Neural cell (in vitro differentiated cells): ENCODE measurements at regions not wholly inside any gene's neighbourhood (a gene's known extent, or its start where the extent isn't known, plus 50 kb on each side); places are given as distances from the start of the nearest gene placed in this dataset.
A peak's percentile ranks its signal among the peaks of the same experiment; 100 is the strongest.

Source experiments
- H2AFZ ChIP-seq: fragments of 200-600, 300-800 bp; sonication (generic), shearing (Covaris generic); 2 replicates; pipeline ENCODE4 v1.6.0; 2014; ENCODE audit warnings: low read depth, mild to moderate bottlenecking, antibody characterized with exemption, low read length, moderate library complexity
- H3F3A ChIP-seq: fragments of 200-600 bp; shearing (Covaris generic); 2 replicates; pipeline ENCODE4 v1.6.1; 2016; ENCODE audit warnings: mild to moderate bottlenecking, moderate library complexity, mixed read lengths, antibody characterized with exemption, low read length; ENCODE audit not compliant: insufficient read depth, poor library complexity, severe bottlenecking
- H3K27ac ChIP-seq: fragments of 200-600, 300-800 bp; sonication (generic), shearing (Covaris generic); 2 replicates; pipeline ENCODE4 v1.5.1; 2014; ENCODE audit warnings: mild to moderate bottlenecking, low read length, moderate library complexity
- H3K27me3 ChIP-seq: fragments of 300-800, 200-600 bp; sonication (generic), shearing (Covaris generic); 2 replicates; pipeline ENCODE4 v1.6.0; 2014; ENCODE audit warnings: mild to moderate bottlenecking, low read depth, low read length, moderate library complexity; ENCODE audit not compliant: insufficient read depth
- H3K36me3 ChIP-seq: fragments of 300-800, 200-600 bp; sonication (generic), shearing (Covaris generic); 2 replicates; pipeline ENCODE4 v1.5.1; 2014; ENCODE audit warnings: mild to moderate bottlenecking, antibody characterized with exemption, low read length, moderate library complexity; ENCODE audit not compliant: insufficient read depth
- H3K4me2 ChIP-seq: fragments of 300-800, 200-600 bp; sonication (generic), shearing (Covaris generic); 2 replicates; pipeline ENCODE4 v1.6.0; 2014; ENCODE audit warnings: mild to moderate bottlenecking, low read length
- H3K4me3 ChIP-seq: fragments of 300-800, 200-600 bp; sonication (generic), shearing (Covaris generic); 2 replicates; pipeline ENCODE4 v1.5.1; 2014; ENCODE audit warnings: mild to moderate bottlenecking, low read length, moderate library complexity
- H3K79me2 ChIP-seq: fragments of 200-600 bp; shearing (Covaris generic); replicated peaks from 2 replicates; pipeline ENCODE4 v1.6.0; 2014; ENCODE audit warnings: mild to moderate bottlenecking, low read length, moderate library complexity; ENCODE audit not compliant: insufficient read depth
- H3K9ac ChIP-seq: fragments of 300-800, 200-600 bp; sonication (generic), shearing (Covaris generic); 2 replicates; pipeline ENCODE4 v1.6.1; 2016; ENCODE audit warnings: mild to moderate bottlenecking, low read length, mixed read lengths
- H3K9me2 ChIP-seq: fragments of 200-600 bp; shearing (Covaris generic); 2 replicates; pipeline ENCODE4 v1.6.1; 2016; ENCODE audit warnings: mild to moderate bottlenecking, low read length, mixed read lengths; ENCODE audit not compliant: insufficient read depth
- H3K9me3 ChIP-seq: fragments of 200-600, 300-800 bp; sonication (generic), shearing (Covaris generic); 2 replicates; pipeline ENCODE4 v1.6.1; 2016; ENCODE audit warnings: mild to moderate bottlenecking, mixed run types, low read length, moderate library complexity, mixed read lengths
- H4K20me1 ChIP-seq: fragments of 200-600 bp; shearing (Covaris generic); 2 replicates; pipeline ENCODE4 v1.6.1; 2016; ENCODE audit warnings: mild to moderate bottlenecking, mixed run types; ENCODE audit not compliant: insufficient read depth
- EP300 ChIP-seq: fragments of 450-650 bp; conservative IDR thresholded peaks from 2 replicates; pipeline ENCODE4 v1.6.1; 2014; ENCODE audit warnings: antibody characterized with exemption, mild to moderate bottlenecking, moderate library complexity; ENCODE audit not compliant: poor library complexity, severe bottlenecking
- EZH2 ChIP-seq: fragments of 200-600, 300-800 bp; shearing (Covaris generic), sonication (generic); IDR thresholded peaks from 2 replicates; pipeline ENCODE4 v1.6.1; 2014; ENCODE audit warnings: antibody characterized with exemption, low read length, borderline replicate concordance, mild to moderate bottlenecking; ENCODE audit not compliant: insufficient read depth, poor library complexity, severe bottlenecking
- MXI1 ChIP-seq: fragments of 450-650 bp; conservative IDR thresholded peaks from 2 replicates; pipeline ENCODE4 v1.6.1; 2014; ENCODE audit warnings: antibody characterized with exemption, mild to moderate bottlenecking; ENCODE audit not compliant: poor library complexity, severe bottlenecking
- POLR2AphosphoS5 ChIP-seq: IDR thresholded peaks from 2 replicates; pipeline ENCODE4 v1.6.1; 2012
- RAD21 ChIP-seq: fragments of 450-650 bp; conservative IDR thresholded peaks from 2 replicates; pipeline ENCODE4 v1.6.1; 2014; ENCODE audit warnings: antibody characterized with exemption, mild to moderate bottlenecking, moderate library complexity
- SMC3 ChIP-seq: fragments of 450-650 bp; conservative IDR thresholded peaks from 2 replicates; pipeline ENCODE4 v1.6.1; 2014; ENCODE audit warnings: antibody characterized with exemption, mild to moderate bottlenecking, moderate library complexity; ENCODE audit not compliant: poor library complexity
- TAF1 ChIP-seq: IDR thresholded peaks from 2 replicates; pipeline ENCODE4 v1.6.1; 2012; ENCODE audit warnings: low read depth
- TF ChIP-seq, protein P1 (sequence below): IDR thresholded peaks from 2 replicates; pipeline ENCODE4 v1.6.1; 2012; ENCODE audit warnings: borderline replicate concordance
- TF ChIP-seq, protein P2 (sequence below): fragments of 450-650 bp; IDR thresholded peaks from 2 replicates; pipeline ENCODE4 v1.5.1; 2014; ENCODE audit warnings: antibody characterized with exemption, mild to moderate bottlenecking, moderate library complexity; ENCODE audit not compliant: poor library complexity, severe bottlenecking

DNA sequence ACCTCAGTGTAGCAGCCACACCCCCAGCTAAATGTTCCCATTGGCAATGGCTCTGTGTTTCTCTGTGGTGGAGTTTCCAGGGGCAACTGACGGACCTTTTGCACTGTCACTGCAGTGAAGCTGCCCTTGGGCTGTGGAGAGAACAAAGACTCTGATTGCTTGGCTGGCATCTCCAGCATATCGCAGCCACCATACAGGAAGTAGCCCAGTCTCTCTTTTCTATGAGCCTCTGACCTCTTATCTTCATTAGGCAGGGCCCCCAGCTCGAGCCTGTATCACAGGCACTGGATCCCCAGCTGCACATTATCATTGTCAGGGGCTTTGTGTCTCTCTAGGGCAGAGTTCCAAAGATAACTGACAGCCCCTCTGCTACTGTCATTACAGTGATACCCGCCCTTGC lies 483.5 kb downstream of the ARAP2 start:
- Histone ChIP-seq H3K27ac (no peak overlapping the region), H3K9me3 (no peaks in the 10 kb centered on the region), H3K4me3 (no peak overlapping the region), H4K20me1 (no peaks in the 10 kb centered on the region), H3F3A (no peaks in the 10 kb centered on the region), H3K4me2 (no peak overlapping the region), H3K9me2 (no peaks in the 10 kb centered on the region), H3K9ac (no peak overlapping the region), H2AFZ (no peak overlapping the region), H3K36me3 (no peaks in the 10 kb centered on the region), H3K79me2 (no peaks in the 10 kb centered on the region), H3K27me3 (no peaks in the 10 kb centered on the region)
- no peak for TF ChIP-seq SMC3
- TF ChIP-seq MXI1, result no peak

DNA sequence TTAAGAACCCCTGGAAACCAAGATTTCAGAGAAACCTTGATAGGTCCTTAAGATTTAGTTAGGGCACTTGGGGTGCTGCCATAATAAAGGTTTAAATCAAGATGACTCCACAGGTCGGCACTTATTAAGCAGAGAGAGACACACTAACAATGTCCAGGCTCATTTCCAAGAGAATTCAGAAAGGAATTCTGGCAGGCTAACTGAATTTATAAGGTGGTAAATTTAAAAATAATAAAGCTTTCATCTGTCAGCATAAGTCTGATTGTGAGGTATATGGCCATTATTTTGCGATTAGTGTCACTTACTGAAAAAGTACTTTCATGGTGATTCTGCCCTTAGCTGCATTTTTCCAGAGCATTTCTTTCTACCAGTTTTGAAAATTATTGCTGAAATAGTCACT lies 472.7 kb downstream of the ARAP2 start:
- TF ChIP-seq SMC3 (no peak), EZH2 (no peak), TAF1 (no peak), MXI1 (no peak), RAD21 (no peak), EP300 (peak; percentile 67), POLR2AphosphoS5 (peak; percentile 25)
- TF ChIP-seq, protein P1, sequence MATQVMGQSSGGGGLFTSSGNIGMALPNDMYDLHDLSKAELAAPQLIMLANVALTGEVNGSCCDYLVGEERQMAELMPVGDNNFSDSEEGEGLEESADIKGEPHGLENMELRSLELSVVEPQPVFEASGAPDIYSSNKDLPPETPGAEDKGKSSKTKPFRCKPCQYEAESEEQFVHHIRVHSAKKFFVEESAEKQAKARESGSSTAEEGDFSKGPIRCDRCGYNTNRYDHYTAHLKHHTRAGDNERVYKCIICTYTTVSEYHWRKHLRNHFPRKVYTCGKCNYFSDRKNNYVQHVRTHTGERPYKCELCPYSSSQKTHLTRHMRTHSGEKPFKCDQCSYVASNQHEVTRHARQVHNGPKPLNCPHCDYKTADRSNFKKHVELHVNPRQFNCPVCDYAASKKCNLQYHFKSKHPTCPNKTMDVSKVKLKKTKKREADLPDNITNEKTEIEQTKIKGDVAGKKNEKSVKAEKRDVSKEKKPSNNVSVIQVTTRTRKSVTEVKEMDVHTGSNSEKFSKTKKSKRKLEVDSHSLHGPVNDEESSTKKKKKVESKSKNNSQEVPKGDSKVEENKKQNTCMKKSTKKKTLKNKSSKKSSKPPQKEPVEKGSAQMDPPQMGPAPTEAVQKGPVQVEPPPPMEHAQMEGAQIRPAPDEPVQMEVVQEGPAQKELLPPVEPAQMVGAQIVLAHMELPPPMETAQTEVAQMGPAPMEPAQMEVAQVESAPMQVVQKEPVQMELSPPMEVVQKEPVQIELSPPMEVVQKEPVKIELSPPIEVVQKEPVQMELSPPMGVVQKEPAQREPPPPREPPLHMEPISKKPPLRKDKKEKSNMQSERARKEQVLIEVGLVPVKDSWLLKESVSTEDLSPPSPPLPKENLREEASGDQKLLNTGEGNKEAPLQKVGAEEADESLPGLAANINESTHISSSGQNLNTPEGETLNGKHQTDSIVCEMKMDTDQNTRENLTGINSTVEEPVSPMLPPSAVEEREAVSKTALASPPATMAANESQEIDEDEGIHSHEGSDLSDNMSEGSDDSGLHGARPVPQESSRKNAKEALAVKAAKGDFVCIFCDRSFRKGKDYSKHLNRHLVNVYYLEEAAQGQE, result no peak
- TF ChIP-seq, protein P2, sequence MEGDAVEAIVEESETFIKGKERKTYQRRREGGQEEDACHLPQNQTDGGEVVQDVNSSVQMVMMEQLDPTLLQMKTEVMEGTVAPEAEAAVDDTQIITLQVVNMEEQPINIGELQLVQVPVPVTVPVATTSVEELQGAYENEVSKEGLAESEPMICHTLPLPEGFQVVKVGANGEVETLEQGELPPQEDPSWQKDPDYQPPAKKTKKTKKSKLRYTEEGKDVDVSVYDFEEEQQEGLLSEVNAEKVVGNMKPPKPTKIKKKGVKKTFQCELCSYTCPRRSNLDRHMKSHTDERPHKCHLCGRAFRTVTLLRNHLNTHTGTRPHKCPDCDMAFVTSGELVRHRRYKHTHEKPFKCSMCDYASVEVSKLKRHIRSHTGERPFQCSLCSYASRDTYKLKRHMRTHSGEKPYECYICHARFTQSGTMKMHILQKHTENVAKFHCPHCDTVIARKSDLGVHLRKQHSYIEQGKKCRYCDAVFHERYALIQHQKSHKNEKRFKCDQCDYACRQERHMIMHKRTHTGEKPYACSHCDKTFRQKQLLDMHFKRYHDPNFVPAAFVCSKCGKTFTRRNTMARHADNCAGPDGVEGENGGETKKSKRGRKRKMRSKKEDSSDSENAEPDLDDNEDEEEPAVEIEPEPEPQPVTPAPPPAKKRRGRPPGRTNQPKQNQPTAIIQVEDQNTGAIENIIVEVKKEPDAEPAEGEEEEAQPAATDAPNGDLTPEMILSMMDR, result no peak
- Histone ChIP-seq H3K27me3 (no peaks in the 10 kb centered on the region), H3K79me2 (no peaks in the 10 kb centered on the region), H3K4me3 (no peak overlapping the region), H3K4me2 (no peak overlapping the region), H3K9me2 (no peaks in the 10 kb centered on the region), H4K20me1 (no peaks in the 10 kb centered on the region), H3K9me3 (no peaks in the 10 kb centered on the region), H3F3A (no peaks in the 10 kb centered on the region), H3K27ac (no peak overlapping the region), H2AFZ (no peak overlapping the region), H3K36me3 (no peaks in the 10 kb centered on the region), H3K9ac (no peak overlapping the region)

DNA sequence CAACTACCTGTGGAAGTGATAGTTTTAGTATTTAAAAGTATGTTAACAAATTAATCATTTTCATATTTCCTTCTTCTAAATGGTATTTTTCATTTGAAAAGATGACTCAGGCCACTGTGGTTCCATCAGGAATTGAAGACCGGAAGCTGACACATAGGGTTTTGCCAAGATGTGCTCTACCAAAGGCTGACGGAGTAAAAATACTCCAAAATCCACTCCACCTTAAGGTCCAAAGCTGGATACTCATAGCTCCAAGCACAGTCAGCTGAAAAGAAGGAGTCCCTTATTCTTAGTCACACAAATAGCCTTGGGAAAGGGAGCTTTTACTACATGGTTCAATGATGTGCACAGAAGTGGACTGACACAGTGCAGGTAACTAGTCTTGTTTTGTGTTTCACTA lies 472.0 kb downstream of the ARAP2 start:
- Histone ChIP-seq H3K9ac (no peak overlapping the region), H3K27ac (no peak overlapping the region), H3F3A (no peaks in the 10 kb centered on the region), H2AFZ (no peak overlapping the region), H3K27me3 (no peaks in the 10 kb centered on the region), H3K4me2 (no peak overlapping the region), H3K9me2 (no peaks in the 10 kb centered on the region), H3K36me3 (no peaks in the 10 kb centered on the region), H4K20me1 (no peaks in the 10 kb centered on the region), H3K4me3 (no peak overlapping the region), H3K79me2 (no peaks in the 10 kb centered on the region), H3K9me3 (no peaks in the 10 kb centered on the region)
- TF ChIP-seq TAF1, result no peak
- no peak for TF ChIP-seq MXI1
- no peak for TF ChIP-seq SMC3
- no peak for TF ChIP-seq EP300
- no peak for TF ChIP-seq RAD21
- TF ChIP-seq, protein P1, result no peak
- TF ChIP-seq EZH2, result no peak
- TF ChIP-seq, protein P2, result no peak
- no peak for TF ChIP-seq POLR2AphosphoS5
